HL-60 (cell line): ENCODE measurements at regions not wholly inside any gene's neighbourhood (a gene's known extent, or its start where the extent isn't known, plus 50 kb on each side); places are given as distances from the start of the nearest gene placed in this dataset.

Source experiments
- DNase-seq, 2 experiments: peaks; one replicate each; pipeline ENCODE4 v3.0.0-alpha.2; 2010 to 2020; ENCODE audit warnings: low read depth in 1 of 2, low spot score in 1 of 2
- H3K27ac ChIP-seq: fragments of 250-450 bp; sonication (Bioruptor Pico); replicated peaks from 2 replicates; pipeline ENCODE4 v1.5.1; 2020; ENCODE audit warnings: mild to moderate bottlenecking, moderate library complexity
- H3K27me3 ChIP-seq: fragments of 250-450 bp; sonication (Bioruptor Pico); 2 replicates; pipeline ENCODE4 v1.5.1; 2021; ENCODE audit warnings: mild to moderate bottlenecking, moderate library complexity; ENCODE audit not compliant: insufficient read depth, poor library complexity, severe bottlenecking
- H3K4me3 ChIP-seq: replicated peaks from 2 replicates; pipeline ENCODE4 v1.5.1; 2011; ENCODE audit warnings: mild to moderate bottlenecking, control low read depth, low read length; ENCODE audit not compliant: insufficient read depth
- CTCF ChIP-seq: IDR thresholded peaks from one replicate; pipeline ENCODE4 v1.5.1; 2011; ENCODE audit warnings: low read length, control low read depth, inconsistent platforms; ENCODE audit not compliant: insufficient read depth
- GABPA ChIP-seq: IDR thresholded peaks from 2 replicates; pipeline ENCODE4 v1.6.1; 2012; ENCODE audit warnings: low read depth
- POLR2AphosphoS5 ChIP-seq: IDR thresholded peaks from 2 replicates; pipeline ENCODE4 v1.6.1; 2012; ENCODE audit warnings: low read depth
- REST ChIP-seq: IDR thresholded peaks from 2 replicates; pipeline ENCODE4 v1.6.1; 2012; ENCODE audit warnings: low read depth; ENCODE audit not compliant: insufficient replicate concordance
- SPI1 ChIP-seq: IDR thresholded peaks from 2 replicates; pipeline ENCODE4 v1.6.1; 2012; ENCODE audit warnings: low read depth, mild to moderate bottlenecking, borderline replicate concordance

- DNase-seq: no peak
- H3K27me3 ChIP-seq: no peaks in the 10 kb centered on the region
- no peak overlapping the region for H3K27ac ChIP-seq
- TF ChIP-seq POLR2AphosphoS5 (no peak), REST (no peak), CTCF (no peak), GABPA (no peak)
- H3K4me3 ChIP-seq: no peak overlapping the region
These were observed 318.0 kb upstream of the HS3ST1 start for GRCh38 chr4:11746734-11747133.

GRCh38 chr4:11743976-11744375 is 315.3 kb upstream of the HS3ST1 start:
- H3K27ac ChIP-seq: no peak overlapping the region
- no peak overlapping the region for H3K4me3 ChIP-seq
- DNase-seq: no peak
- no peak for TF ChIP-seq POLR2AphosphoS5
- no peak for TF ChIP-seq CTCF
- no peak for TF ChIP-seq REST
- no peak for TF ChIP-seq SPI1
- TF ChIP-seq GABPA: no peak
- no peaks in the 10 kb centered on the region for H3K27me3 ChIP-seq

DNA sequence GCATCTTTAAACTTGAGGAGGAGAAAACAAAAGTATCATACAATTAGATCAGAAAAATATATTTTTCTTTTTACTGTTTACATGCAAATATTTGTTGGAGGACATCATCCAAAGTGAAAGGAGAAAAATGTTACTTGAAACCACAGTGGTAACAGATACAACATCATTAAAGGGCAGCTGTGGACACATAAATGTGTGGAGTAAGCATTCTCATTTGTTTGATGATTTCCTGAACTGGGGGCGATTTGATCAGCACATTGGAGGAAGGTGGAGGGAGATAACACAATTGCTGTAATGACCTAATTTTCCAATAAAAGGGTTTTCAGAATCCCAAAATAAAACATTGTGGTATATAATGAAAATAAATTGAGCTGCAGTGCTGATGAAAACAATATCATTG is 314.5 kb upstream of the HS3ST1 start:
- Histone ChIP-seq H3K27ac (no peak overlapping the region), H3K4me3 (no peak overlapping the region), H3K27me3 (no peaks in the 10 kb centered on the region)
- TF ChIP-seq GABPA (no peak), POLR2AphosphoS5 (no peak), CTCF (no peak), SPI1 (no peak), REST (no peak)
- DNase-seq: no peak
